HS-27A (cell line): ENCODE measurements at regions not wholly inside any gene's neighbourhood (a gene's known extent, or its start where the extent isn't known, plus 50 kb on each side); places are given as distances from the start of the nearest gene placed in this dataset.

Experiments used
- DNase-seq: peaks from one replicate; pipeline ENCODE4 v3.0.0-alpha.2; 2012; ENCODE audit warnings: low read depth, missing footprints

- DNase-seq = peak; percentile 40
Measured at GRCh38 chr3:8201886-8202285, 299.7 kb upstream of the LMCD1 start.

DNA sequence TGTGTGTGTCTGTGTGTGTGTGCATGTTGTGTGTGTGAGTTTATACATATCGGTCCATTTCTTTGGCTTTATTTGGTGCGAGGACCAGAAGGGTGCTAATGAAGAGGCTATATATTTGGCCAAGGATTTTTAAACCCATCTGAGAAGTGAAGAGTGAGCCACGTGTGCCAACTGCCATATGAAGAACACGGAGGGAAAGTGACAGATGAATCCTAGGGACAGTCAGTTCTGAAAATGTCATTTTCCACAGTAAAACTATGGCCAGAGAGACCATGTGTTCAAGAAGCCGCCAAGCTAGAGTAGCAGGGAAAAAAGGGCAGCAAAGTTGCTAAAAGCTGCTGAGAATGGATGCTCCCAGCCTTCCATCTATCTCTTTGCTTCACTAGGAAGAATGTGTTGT, 297.3 kb upstream of the LMCD1 start:
- DNase-seq = no peak

- DNase-seq = peak; percentile 40
Measured at GRCh38 chr3:8204853-8205650, 296.6 kb upstream of the LMCD1 start.

DNA sequence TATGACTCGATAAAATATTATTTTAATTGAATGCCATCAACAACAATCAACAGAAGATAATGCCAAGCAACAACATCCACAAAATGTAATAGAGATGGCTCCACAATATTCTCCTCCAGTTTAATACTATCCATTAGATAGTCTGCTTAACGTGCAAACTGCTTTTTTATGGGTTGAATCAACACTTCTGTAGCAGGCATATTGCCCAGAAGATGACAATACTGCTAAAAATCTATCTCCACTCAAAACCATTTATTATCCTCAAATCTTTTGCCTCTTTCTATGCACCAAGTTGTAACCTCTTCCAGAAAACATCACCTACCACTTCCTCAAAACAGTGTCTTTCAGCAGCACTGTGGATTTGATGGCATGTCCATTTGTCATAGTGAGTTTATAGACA, 295.7 kb upstream of the LMCD1 start:
- no peak for DNase-seq

GRCh38 chr3:8206971-8207617, 294.5 kb upstream of the LMCD1 start:
- no peak for DNase-seq

DNA sequence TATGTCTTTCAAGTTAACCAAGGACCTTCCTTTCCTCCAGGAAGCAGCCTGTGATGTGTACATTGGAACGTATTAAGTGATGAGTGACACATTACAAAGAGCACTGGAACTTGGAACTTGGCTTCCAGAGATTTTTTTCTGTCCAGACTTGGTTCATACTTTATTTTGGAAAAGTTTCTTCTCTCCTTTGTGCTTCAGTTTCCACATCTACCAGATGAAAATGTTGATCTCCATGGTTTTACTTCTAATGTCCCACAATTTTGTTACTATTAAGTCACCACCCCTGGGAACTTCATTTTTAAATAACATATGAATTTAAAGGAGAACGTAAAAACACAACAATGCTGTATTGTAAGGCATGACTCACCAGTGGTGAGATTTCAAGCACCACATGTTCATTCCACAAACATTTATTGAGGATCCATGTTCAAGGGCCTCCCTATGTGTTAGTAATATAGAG, 290.7 kb upstream of the LMCD1 start:
- DNase-seq = peak; percentile 61

GRCh38 chr3:8212794-8213193, 288.8 kb upstream of the LMCD1 start:
- DNase-seq = no peak

- DNase-seq = no peak
Measured at GRCh38 chr3:8213286-8213685, 288.3 kb upstream of the LMCD1 start.

DNA sequence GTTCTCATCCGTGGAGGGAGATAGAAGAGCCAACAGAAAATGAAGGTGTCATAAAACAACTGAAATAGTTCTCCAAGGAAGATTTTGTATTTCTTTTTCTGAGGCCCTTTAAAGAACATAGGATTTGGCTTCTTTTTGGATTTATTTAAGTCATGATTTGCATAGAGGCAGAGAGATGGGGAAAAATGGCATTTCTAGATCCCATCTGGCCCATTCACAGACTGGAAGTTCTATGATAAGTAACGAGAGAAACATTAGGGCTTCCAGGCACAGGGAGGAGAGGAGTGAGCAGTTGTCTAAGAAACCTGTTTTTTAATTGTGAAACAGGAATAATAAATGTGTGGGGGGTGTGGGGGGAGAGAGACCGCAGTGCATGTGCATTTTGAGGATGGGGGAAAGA, 285.8 kb upstream of the LMCD1 start:
- no peak for DNase-seq

- no peak for DNase-seq
Measured at GRCh38 chr3:8218353-8218940, 283.2 kb upstream of the LMCD1 start.

DNA sequence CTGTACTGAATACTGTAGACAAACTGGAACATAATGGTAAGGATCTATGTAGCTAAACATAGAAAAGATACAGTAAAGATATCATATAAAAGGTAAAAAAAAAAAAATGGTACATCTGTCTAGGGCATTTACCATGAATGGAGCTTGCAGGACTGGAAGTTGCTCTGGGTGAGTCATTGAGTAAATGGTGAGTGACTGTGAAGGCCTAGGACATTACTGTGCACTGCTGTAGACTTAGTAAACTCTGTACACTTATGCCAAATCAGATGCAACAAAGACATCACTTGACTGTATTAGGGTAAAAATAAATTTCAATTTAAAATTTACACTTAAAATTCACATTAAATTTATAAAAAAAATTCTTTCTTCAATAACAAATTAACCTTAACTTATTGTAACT, 281.3 kb upstream of the LMCD1 start:
- DNase-seq = no peak

DNA sequence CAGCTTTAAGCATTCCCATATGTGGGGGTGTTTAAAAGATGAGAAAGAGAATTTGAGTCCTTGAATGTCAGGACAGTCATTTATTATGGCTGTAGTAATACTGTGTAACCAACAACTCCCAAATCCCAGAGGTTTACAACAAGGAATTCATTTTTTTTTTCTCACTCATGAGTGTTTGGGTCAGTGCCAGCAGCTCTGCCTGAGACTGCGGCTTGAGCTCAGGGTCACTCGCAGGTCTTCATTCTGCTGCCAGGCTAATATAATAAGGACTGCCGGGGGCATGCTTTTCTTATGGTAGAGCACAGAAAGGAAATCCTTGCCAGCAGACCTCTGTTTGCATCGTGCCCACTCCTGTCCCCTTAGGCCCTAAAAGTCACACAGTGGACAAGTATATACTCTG, 277.9 kb upstream of the LMCD1 start:
- DNase-seq = no peak

GRCh38 chr3:8224941-8225340, 276.7 kb upstream of the LMCD1 start:
- no peak for DNase-seq

DNA sequence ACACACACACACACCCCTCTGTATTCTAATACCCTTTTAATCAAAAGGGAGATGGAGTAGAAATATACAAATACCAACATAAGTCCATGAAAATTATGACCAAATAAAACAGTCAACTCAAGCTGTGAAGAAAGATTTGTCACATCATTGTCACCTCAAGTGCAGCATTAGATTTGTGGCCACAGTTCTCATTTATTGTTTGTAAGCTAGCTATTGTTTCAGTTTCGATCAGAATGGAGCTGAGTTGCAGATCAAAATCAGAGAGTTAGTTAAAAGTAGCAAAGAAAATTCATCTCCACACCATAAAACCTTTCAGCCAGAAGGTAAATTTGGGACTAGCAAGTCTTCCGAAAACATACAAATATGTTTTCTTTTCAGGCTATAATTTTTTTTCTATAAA, 267.7 kb upstream of the LMCD1 start:
- DNase-seq = no peak

- no peak for DNase-seq
Measured at GRCh38 chr3:8236264-8236663, 265.4 kb upstream of the LMCD1 start.

- no peak for DNase-seq
Measured at GRCh38 chr3:8237893-8238292, 263.7 kb upstream of the LMCD1 start.

GRCh38 chr3:8238432-8238831, 263.2 kb upstream of the LMCD1 start:
- no peak for DNase-seq

- no peak for DNase-seq
Measured at GRCh38 chr3:8239095-8239494, 262.5 kb upstream of the LMCD1 start.

DNA sequence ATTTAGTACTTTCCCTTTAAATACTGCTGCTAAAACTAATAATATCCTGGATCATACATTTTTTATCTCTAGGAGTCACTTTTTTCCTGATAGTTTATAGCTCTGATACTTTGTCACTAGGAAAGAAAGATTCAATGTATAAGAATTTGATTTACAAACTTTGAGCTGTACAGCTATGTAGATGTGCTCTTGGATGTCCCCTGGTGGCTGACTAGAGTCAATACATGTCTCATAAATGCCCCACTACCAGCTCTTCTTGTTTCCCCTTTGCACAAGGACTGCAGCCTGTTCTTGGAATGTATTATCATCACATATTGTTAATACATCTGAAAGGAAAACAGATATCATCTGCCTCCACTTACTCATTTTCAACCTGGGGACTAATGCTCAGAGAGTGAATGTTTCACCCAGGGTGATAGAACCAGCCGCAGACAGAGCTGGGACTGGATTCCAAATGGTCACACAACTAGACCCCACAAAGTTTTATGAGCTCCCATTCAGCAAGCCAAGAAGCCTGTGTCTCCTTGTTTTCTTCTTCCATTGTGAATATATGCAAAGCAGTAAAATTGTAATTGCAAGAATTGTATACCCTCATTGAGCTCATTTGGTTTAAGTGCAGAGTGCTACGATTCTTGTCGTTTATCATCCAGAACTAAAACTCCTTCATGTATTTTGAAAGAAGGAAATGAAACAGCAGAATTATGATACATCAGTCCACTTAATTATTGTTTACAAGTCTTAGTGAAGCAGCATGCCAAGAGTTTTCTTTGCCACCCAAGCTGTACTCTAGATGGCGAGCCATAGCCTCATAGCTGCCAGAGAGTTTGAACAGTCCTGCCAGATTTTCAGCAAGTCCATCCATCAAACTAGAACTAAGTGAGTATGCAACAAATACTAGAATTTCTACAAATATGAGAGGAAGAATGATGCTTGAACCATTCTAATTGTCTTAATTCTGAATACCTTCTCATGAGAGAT, 261.6 kb upstream of the LMCD1 start:
- DNase-seq = peak; percentile 33

DNA sequence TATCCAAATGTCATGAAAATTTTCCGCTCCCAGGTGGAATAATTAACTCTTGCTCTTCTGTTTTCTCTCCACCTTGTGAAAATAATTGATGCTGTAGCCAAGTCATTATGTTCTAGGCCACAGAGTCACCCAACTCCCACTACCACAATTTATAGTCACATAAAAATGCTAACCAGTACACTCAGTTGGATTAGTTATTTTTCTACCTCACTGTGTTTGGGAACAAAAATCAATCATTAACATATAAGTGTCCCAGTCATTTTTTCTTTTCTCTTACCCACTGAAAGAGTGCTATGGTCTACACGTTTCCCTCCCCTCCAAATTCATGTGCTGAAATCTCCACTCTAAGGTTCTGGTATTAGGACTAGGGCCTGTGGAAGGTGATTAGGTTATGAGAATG, 255.6 kb upstream of the LMCD1 start:
- no peak for DNase-seq

GRCh38 chr3:8253201-8253600, 248.4 kb upstream of the LMCD1 start:
- DNase-seq = no peak

- no peak for DNase-seq
Measured at GRCh38 chr3:8254489-8254888, 247.1 kb upstream of the LMCD1 start.
